Neural cell (in vitro differentiated cells): ENCODE measurements at regions not wholly inside any gene's neighbourhood (a gene's known extent, or its start where the extent isn't known, plus 50 kb on each side); places are given as distances from the start of the nearest gene placed in this dataset.

Experiments used
- H2AFZ ChIP-seq: fragments of 200-600, 300-800 bp; sonication (generic), shearing (Covaris generic); 2 replicates; pipeline ENCODE4 v1.6.0; 2014; ENCODE audit warnings: low read depth, mild to moderate bottlenecking, antibody characterized with exemption, low read length, moderate library complexity
- H3F3A ChIP-seq: fragments of 200-600 bp; shearing (Covaris generic); 2 replicates; pipeline ENCODE4 v1.6.1; 2016; ENCODE audit warnings: mild to moderate bottlenecking, moderate library complexity, mixed read lengths, antibody characterized with exemption, low read length; ENCODE audit not compliant: insufficient read depth, poor library complexity, severe bottlenecking
- H3K27ac ChIP-seq: fragments of 200-600, 300-800 bp; sonication (generic), shearing (Covaris generic); 2 replicates; pipeline ENCODE4 v1.5.1; 2014; ENCODE audit warnings: mild to moderate bottlenecking, low read length, moderate library complexity
- H3K27me3 ChIP-seq: fragments of 300-800, 200-600 bp; sonication (generic), shearing (Covaris generic); 2 replicates; pipeline ENCODE4 v1.6.0; 2014; ENCODE audit warnings: mild to moderate bottlenecking, low read depth, low read length, moderate library complexity; ENCODE audit not compliant: insufficient read depth
- H3K36me3 ChIP-seq: fragments of 300-800, 200-600 bp; sonication (generic), shearing (Covaris generic); 2 replicates; pipeline ENCODE4 v1.5.1; 2014; ENCODE audit warnings: mild to moderate bottlenecking, antibody characterized with exemption, low read length, moderate library complexity; ENCODE audit not compliant: insufficient read depth
- H3K4me2 ChIP-seq: fragments of 300-800, 200-600 bp; sonication (generic), shearing (Covaris generic); 2 replicates; pipeline ENCODE4 v1.6.0; 2014; ENCODE audit warnings: mild to moderate bottlenecking, low read length
- H3K4me3 ChIP-seq: fragments of 300-800, 200-600 bp; sonication (generic), shearing (Covaris generic); 2 replicates; pipeline ENCODE4 v1.5.1; 2014; ENCODE audit warnings: mild to moderate bottlenecking, low read length, moderate library complexity
- H3K79me2 ChIP-seq: fragments of 200-600 bp; shearing (Covaris generic); replicated peaks from 2 replicates; pipeline ENCODE4 v1.6.0; 2014; ENCODE audit warnings: mild to moderate bottlenecking, low read length, moderate library complexity; ENCODE audit not compliant: insufficient read depth
- H3K9ac ChIP-seq: fragments of 300-800, 200-600 bp; sonication (generic), shearing (Covaris generic); 2 replicates; pipeline ENCODE4 v1.6.1; 2016; ENCODE audit warnings: mild to moderate bottlenecking, low read length, mixed read lengths
- H3K9me2 ChIP-seq: fragments of 200-600 bp; shearing (Covaris generic); 2 replicates; pipeline ENCODE4 v1.6.1; 2016; ENCODE audit warnings: mild to moderate bottlenecking, low read length, mixed read lengths; ENCODE audit not compliant: insufficient read depth
- H3K9me3 ChIP-seq: fragments of 200-600, 300-800 bp; sonication (generic), shearing (Covaris generic); 2 replicates; pipeline ENCODE4 v1.6.1; 2016; ENCODE audit warnings: mild to moderate bottlenecking, mixed run types, low read length, moderate library complexity, mixed read lengths
- H4K20me1 ChIP-seq: fragments of 200-600 bp; shearing (Covaris generic); 2 replicates; pipeline ENCODE4 v1.6.1; 2016; ENCODE audit warnings: mild to moderate bottlenecking, mixed run types; ENCODE audit not compliant: insufficient read depth
- EP300 ChIP-seq: fragments of 450-650 bp; conservative IDR thresholded peaks from 2 replicates; pipeline ENCODE4 v1.6.1; 2014; ENCODE audit warnings: antibody characterized with exemption, mild to moderate bottlenecking, moderate library complexity; ENCODE audit not compliant: poor library complexity, severe bottlenecking
- EZH2 ChIP-seq: fragments of 200-600, 300-800 bp; shearing (Covaris generic), sonication (generic); IDR thresholded peaks from 2 replicates; pipeline ENCODE4 v1.6.1; 2014; ENCODE audit warnings: antibody characterized with exemption, low read length, borderline replicate concordance, mild to moderate bottlenecking; ENCODE audit not compliant: insufficient read depth, poor library complexity, severe bottlenecking
- MXI1 ChIP-seq: fragments of 450-650 bp; conservative IDR thresholded peaks from 2 replicates; pipeline ENCODE4 v1.6.1; 2014; ENCODE audit warnings: antibody characterized with exemption, mild to moderate bottlenecking; ENCODE audit not compliant: poor library complexity, severe bottlenecking
- POLR2AphosphoS5 ChIP-seq: IDR thresholded peaks from 2 replicates; pipeline ENCODE4 v1.6.1; 2012
- RAD21 ChIP-seq: fragments of 450-650 bp; conservative IDR thresholded peaks from 2 replicates; pipeline ENCODE4 v1.6.1; 2014; ENCODE audit warnings: antibody characterized with exemption, mild to moderate bottlenecking, moderate library complexity
- SMC3 ChIP-seq: fragments of 450-650 bp; conservative IDR thresholded peaks from 2 replicates; pipeline ENCODE4 v1.6.1; 2014; ENCODE audit warnings: antibody characterized with exemption, mild to moderate bottlenecking, moderate library complexity; ENCODE audit not compliant: poor library complexity
- TAF1 ChIP-seq: IDR thresholded peaks from 2 replicates; pipeline ENCODE4 v1.6.1; 2012; ENCODE audit warnings: low read depth
- TF ChIP-seq, protein P1 (sequence below): fragments of 450-650 bp; IDR thresholded peaks from 2 replicates; pipeline ENCODE4 v1.5.1; 2014; ENCODE audit warnings: antibody characterized with exemption, mild to moderate bottlenecking, moderate library complexity; ENCODE audit not compliant: poor library complexity, severe bottlenecking
- TF ChIP-seq, protein P2 (sequence below): IDR thresholded peaks from 2 replicates; pipeline ENCODE4 v1.6.1; 2012; ENCODE audit warnings: borderline replicate concordance

DNA sequence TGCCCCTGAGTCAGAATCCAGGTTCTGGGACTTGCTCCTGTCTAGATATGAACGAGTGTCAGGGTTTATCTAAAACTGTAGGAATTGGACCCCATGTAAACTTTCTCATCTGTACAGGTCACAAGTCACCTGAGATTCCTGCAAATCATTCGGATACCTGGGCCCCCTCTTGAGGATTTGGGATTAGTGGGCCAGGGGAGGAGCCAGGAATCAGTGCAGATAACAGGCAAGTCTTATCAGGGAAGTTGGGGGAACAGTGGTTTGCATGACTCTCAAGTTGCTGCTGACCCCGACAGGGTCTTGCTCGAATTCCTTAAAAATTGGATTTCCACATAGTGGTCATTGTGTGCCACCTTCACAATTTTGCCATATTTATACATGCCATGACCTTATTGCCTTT lies 188.4 kb upstream of the LYZL1 start:
- H3K4me3 ChIP-seq, result no peak overlapping the region
- no peaks in the 10 kb centered on the region for H3K9me3 ChIP-seq
- no peaks in the 10 kb centered on the region for H3K27me3 ChIP-seq
- no peaks in the 10 kb centered on the region for H3K79me2 ChIP-seq
- H2AFZ ChIP-seq, result no peak overlapping the region
- no peak overlapping the region for H3K9ac ChIP-seq
- TF ChIP-seq EP300 (no peak), RAD21 (no peak), POLR2AphosphoS5 (no peak), TAF1 (no peak), SMC3 (no peak), MXI1 (no peak), EZH2 (no peak)
- TF ChIP-seq, protein P1, sequence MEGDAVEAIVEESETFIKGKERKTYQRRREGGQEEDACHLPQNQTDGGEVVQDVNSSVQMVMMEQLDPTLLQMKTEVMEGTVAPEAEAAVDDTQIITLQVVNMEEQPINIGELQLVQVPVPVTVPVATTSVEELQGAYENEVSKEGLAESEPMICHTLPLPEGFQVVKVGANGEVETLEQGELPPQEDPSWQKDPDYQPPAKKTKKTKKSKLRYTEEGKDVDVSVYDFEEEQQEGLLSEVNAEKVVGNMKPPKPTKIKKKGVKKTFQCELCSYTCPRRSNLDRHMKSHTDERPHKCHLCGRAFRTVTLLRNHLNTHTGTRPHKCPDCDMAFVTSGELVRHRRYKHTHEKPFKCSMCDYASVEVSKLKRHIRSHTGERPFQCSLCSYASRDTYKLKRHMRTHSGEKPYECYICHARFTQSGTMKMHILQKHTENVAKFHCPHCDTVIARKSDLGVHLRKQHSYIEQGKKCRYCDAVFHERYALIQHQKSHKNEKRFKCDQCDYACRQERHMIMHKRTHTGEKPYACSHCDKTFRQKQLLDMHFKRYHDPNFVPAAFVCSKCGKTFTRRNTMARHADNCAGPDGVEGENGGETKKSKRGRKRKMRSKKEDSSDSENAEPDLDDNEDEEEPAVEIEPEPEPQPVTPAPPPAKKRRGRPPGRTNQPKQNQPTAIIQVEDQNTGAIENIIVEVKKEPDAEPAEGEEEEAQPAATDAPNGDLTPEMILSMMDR, result no peak
- TF ChIP-seq, protein P2, sequence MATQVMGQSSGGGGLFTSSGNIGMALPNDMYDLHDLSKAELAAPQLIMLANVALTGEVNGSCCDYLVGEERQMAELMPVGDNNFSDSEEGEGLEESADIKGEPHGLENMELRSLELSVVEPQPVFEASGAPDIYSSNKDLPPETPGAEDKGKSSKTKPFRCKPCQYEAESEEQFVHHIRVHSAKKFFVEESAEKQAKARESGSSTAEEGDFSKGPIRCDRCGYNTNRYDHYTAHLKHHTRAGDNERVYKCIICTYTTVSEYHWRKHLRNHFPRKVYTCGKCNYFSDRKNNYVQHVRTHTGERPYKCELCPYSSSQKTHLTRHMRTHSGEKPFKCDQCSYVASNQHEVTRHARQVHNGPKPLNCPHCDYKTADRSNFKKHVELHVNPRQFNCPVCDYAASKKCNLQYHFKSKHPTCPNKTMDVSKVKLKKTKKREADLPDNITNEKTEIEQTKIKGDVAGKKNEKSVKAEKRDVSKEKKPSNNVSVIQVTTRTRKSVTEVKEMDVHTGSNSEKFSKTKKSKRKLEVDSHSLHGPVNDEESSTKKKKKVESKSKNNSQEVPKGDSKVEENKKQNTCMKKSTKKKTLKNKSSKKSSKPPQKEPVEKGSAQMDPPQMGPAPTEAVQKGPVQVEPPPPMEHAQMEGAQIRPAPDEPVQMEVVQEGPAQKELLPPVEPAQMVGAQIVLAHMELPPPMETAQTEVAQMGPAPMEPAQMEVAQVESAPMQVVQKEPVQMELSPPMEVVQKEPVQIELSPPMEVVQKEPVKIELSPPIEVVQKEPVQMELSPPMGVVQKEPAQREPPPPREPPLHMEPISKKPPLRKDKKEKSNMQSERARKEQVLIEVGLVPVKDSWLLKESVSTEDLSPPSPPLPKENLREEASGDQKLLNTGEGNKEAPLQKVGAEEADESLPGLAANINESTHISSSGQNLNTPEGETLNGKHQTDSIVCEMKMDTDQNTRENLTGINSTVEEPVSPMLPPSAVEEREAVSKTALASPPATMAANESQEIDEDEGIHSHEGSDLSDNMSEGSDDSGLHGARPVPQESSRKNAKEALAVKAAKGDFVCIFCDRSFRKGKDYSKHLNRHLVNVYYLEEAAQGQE, result no peak
- H3K27ac ChIP-seq, result no peak overlapping the region
- no peaks in the 10 kb centered on the region for H3F3A ChIP-seq
- H3K9me2 ChIP-seq, result no peaks in the 10 kb centered on the region
- no peaks in the 10 kb centered on the region for H3K36me3 ChIP-seq
- no peak overlapping the region for H3K4me2 ChIP-seq
- H4K20me1 ChIP-seq, result no peaks in the 10 kb centered on the region

DNA sequence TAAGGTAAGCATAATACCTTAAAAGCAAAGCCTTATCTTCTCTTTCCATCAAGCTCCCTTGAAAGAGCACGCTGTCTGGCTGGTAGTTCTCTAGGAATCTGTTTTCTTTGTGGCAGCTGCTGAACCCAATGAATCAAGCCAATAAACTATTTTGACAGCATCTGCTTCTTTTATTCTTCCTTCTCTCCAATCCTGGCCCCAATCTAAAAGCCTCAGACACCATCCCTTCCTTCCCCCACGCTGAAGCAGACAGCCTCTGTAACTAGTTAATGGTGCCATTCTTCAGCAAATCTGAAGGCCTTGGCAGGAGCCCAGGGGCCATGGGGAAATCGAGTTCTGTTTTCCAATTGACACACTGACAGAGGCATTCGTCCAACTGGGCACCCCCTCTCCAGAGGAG lies 186.6 kb upstream of the LYZL1 start:
- TF ChIP-seq TAF1, result no peak
- TF ChIP-seq, protein P2, result no peak
- TF ChIP-seq, protein P1, result no peak
- TF ChIP-seq SMC3, result no peak
- TF ChIP-seq EP300, result no peak
- TF ChIP-seq EZH2, result no peak
- no peak for TF ChIP-seq POLR2AphosphoS5
- no peak for TF ChIP-seq MXI1
- TF ChIP-seq RAD21, result no peak
- no peaks in the 10 kb centered on the region for H4K20me1 ChIP-seq
- no peak overlapping the region for H2AFZ ChIP-seq
- H3K9ac ChIP-seq, result no peak overlapping the region
- no peaks in the 10 kb centered on the region for H3K36me3 ChIP-seq
- H3F3A ChIP-seq, result no peaks in the 10 kb centered on the region
- no peaks in the 10 kb centered on the region for H3K27me3 ChIP-seq
- no peaks in the 10 kb centered on the region for H3K79me2 ChIP-seq
- H3K4me3 ChIP-seq, result no peak overlapping the region
- H3K27ac ChIP-seq, result no peak overlapping the region
- no peaks in the 10 kb centered on the region for H3K9me2 ChIP-seq
- H3K9me3 ChIP-seq, result no peaks in the 10 kb centered on the region
- H3K4me2 ChIP-seq, result no peak overlapping the region
